H1 (cell line): ENCODE measurements at regions not wholly inside any gene's neighbourhood (a gene's known extent, or its start where the extent isn't known, plus 50 kb on each side); places are given as distances from the start of the nearest gene placed in this dataset.

Experiments used
- CTCF ChIA-PET: fragments of 300-600 bp; sonication (Branson Sonifier 250); formaldehyde crosslinking; loops from one replicate; lab custom pipeline; 2021; ENCODE audit not compliant: partially characterized antibody; lab: Charles Lee
- POLR2A ChIA-PET: fragments of 300-600 bp; sonication (Branson Sonifier 250); formaldehyde crosslinking; loops from one replicate; lab custom pipeline; 2021; ENCODE audit warnings: inconsistent platforms; ENCODE audit not compliant: partially characterized antibody; lab: Charles Lee
- DNase-seq, 2 experiments: peaks; one replicate each; pipeline versions ENCODE4 v3.0.0 to v3.0.0-alpha.2; 2010 to 2022; ENCODE audit warnings: low spot score in 2 of 2, low read depth in 1 of 2, mixed read lengths in 1 of 2
- FAIRE-seq: peaks from 2 replicates; lab custom pipeline; 2011; peaks lifted over from hg19 to GRCh38; lab: Jason Lieb, UNC
- H2AFZ ChIP-seq: 2 replicates; pipeline ENCODE4 v1.8.1; 2012; ENCODE audit warnings: low read length, inconsistent platforms
- H2AK5ac ChIP-seq: 2 replicates; pipeline ENCODE4 v1.6.1; 2013; ENCODE audit warnings: low read depth, low read length
- H2BK120ac ChIP-seq: replicated peaks from 2 replicates; pipeline ENCODE3; 2013; ENCODE audit warnings: low read depth, low read length, inconsistent platforms
- H2BK12ac ChIP-seq: 2 replicates; pipeline ENCODE4 v1.6.1; 2013; ENCODE audit warnings: low read depth, low read length
- H2BK15ac ChIP-seq: 2 replicates; pipeline ENCODE4 v1.6.1; 2013; ENCODE audit warnings: low read length
- H2BK20ac ChIP-seq: 2 replicates; pipeline ENCODE4 v1.6.1; 2013; ENCODE audit warnings: low read length
- H2BK5ac ChIP-seq: 2 replicates; pipeline ENCODE4 v1.6.1; 2013; ENCODE audit warnings: low read depth, low read length
- H3K14ac ChIP-seq: 2 replicates; pipeline ENCODE4 v1.6.1; 2013; ENCODE audit warnings: inconsistent platforms; ENCODE audit not compliant: insufficient read length
- H3K18ac ChIP-seq: 2 replicates; pipeline ENCODE4 v1.6.1; 2013; ENCODE audit warnings: low read length; ENCODE audit errors: extremely low read depth
- H3K23ac ChIP-seq: 2 replicates; pipeline ENCODE4 v1.6.1; 2013; ENCODE audit warnings: inconsistent platforms; ENCODE audit not compliant: insufficient read length
- H3K23me2 ChIP-seq: 2 replicates; pipeline ENCODE4 v1.6.1; 2013; ENCODE audit warnings: low read depth, low read length
- H3K27ac ChIP-seq: 2 replicates; pipeline ENCODE4 v1.6.1; 2011; ENCODE audit warnings: low read depth, low read length, inconsistent platforms
- H3K27me3 ChIP-seq, 4 experiments: replicated peaks in 1 of 4; 1 replicate in 1 of 4; 2 replicates in 3 of 4; pipeline versions ENCODE4 v1.6.1 to v1.8.1; 2011 to 2013; ENCODE audit warnings: low read length in 3 of 4, mild to moderate bottlenecking in 3 of 4, inconsistent platforms in 2 of 4, mixed read lengths in 2 of 4, moderate library complexity in 1 of 4; ENCODE audit not compliant: control insufficient read depth in 3 of 4, insufficient read depth in 3 of 4; ENCODE audit errors: extremely low read depth in 1 of 4
- H3K36me3 ChIP-seq, 4 experiments: 2 replicates each; pipeline versions ENCODE4 v1.6.1 to v1.8.1; 2011 to 2013; ENCODE audit warnings: mild to moderate bottlenecking in 4 of 4, low read length in 3 of 4, moderate library complexity in 2 of 4, control low read depth in 1 of 4, inconsistent platforms in 1 of 4; ENCODE audit not compliant: insufficient read depth in 4 of 4, control insufficient read depth in 2 of 4
- H3K4ac ChIP-seq: replicated peaks from 2 replicates; pipeline ENCODE3; 2013; ENCODE audit warnings: low read length, low read depth, mixed read lengths, inconsistent platforms; ENCODE audit not compliant: insufficient read length
- H3K4me1 ChIP-seq, 4 experiments: replicated peaks in 1 of 4; 1 replicate in 1 of 4; 2 replicates in 3 of 4; pipeline versions ENCODE4 v1.6.1 to v1.8.1; 2011 to 2013; ENCODE audit warnings: low read length in 3 of 4, inconsistent platforms in 2 of 4, mixed read lengths in 1 of 4; ENCODE audit not compliant: insufficient read depth in 4 of 4, control insufficient read depth in 3 of 4
- H3K4me2 ChIP-seq, 2 experiments: 2 replicates each; pipeline versions ENCODE4 v1.6.1 to v1.8.1; 2011 to 2013; ENCODE audit warnings: low read depth in 2 of 2, low read length in 2 of 2, control low read depth in 1 of 2, inconsistent platforms in 1 of 2, mild to moderate bottlenecking in 1 of 2; ENCODE audit not compliant: insufficient read depth in 1 of 2
- H3K4me3 ChIP-seq, 4 experiments: fragments of 200-600, 300-600 bp in 1 of 4; sonication (generic), shearing (Covaris generic), sonication (Bioruptor Twin) in 1 of 4; 2 replicates each; pipeline versions ENCODE4 v1.5.1 to v1.8.1; 2011 to 2016; ENCODE audit warnings: low read length in 4 of 4, low read depth in 3 of 4, control low read depth in 2 of 4, inconsistent platforms in 2 of 4, mild to moderate bottlenecking in 2 of 4, mixed read lengths in 1 of 4, moderate library complexity in 1 of 4; ENCODE audit not compliant: insufficient read depth in 2 of 4; ENCODE audit errors: extremely low read depth in 1 of 4
- H3K56ac ChIP-seq: replicated peaks from 2 replicates; pipeline ENCODE3; 2013; ENCODE audit warnings: low read depth, mild to moderate bottlenecking, mixed read lengths, low read length, inconsistent platforms; ENCODE audit not compliant: insufficient read length
- H3K79me1 ChIP-seq: 2 replicates; pipeline ENCODE4 v1.6.1; 2013; ENCODE audit warnings: low read depth, low read length, control low read depth
- H3K79me2 ChIP-seq, 2 experiments: 2 replicates each; pipeline versions ENCODE4 v1.6.1 to v1.8.1; 2012 to 2013; ENCODE audit warnings: low read length in 2 of 2, mild to moderate bottlenecking in 2 of 2, inconsistent platforms in 1 of 2; ENCODE audit not compliant: insufficient read depth in 2 of 2, control insufficient read depth in 1 of 2
- H3K9ac ChIP-seq, 4 experiments: replicated peaks in 1 of 4; 1 replicate in 1 of 4; 2 replicates in 3 of 4; pipeline versions ENCODE4 v1.6.1 to v1.8.1; 2011 to 2013; ENCODE audit warnings: low read depth in 3 of 4, low read length in 3 of 4, control low read depth in 2 of 4, mild to moderate bottlenecking in 2 of 4, moderate library complexity in 2 of 4, inconsistent platforms in 1 of 4; ENCODE audit errors: extremely low read depth in 1 of 4
- H3K9me3 ChIP-seq, 2 experiments: 2 replicates each; pipeline versions ENCODE4 v1.6.1 to v1.8.1; 2012 to 2013; ENCODE audit warnings: mild to moderate bottlenecking in 2 of 2, moderate library complexity in 2 of 2, control low read depth in 1 of 2, inconsistent platforms in 1 of 2, low read depth in 1 of 2, low read length in 1 of 2, mixed read lengths in 1 of 2; ENCODE audit not compliant: insufficient read depth in 2 of 2
- H4K20me1 ChIP-seq, 2 experiments: replicated peaks in 1 of 2; 2 replicates each; pipeline versions ENCODE3 to v1.8.1; 2011 to 2013; ENCODE audit warnings: inconsistent platforms in 2 of 2, low read length in 2 of 2, mild to moderate bottlenecking in 1 of 2; ENCODE audit not compliant: insufficient read depth in 2 of 2, control insufficient read depth in 1 of 2
- H4K5ac ChIP-seq: 2 replicates; pipeline ENCODE4 v1.6.1; 2013; ENCODE audit warnings: low read length, low read depth, mixed read lengths, inconsistent platforms; ENCODE audit not compliant: insufficient read length
- H4K8ac ChIP-seq: 2 replicates; pipeline ENCODE4 v1.8.0; 2013; ENCODE audit warnings: mild to moderate bottlenecking, moderate library complexity, low read length, inconsistent platforms; ENCODE audit not compliant: insufficient read depth; ENCODE audit errors: extremely low read depth
- H4K91ac ChIP-seq: replicated peaks from 2 replicates; pipeline ENCODE3; 2013; ENCODE audit warnings: low read length, mixed read lengths, inconsistent platforms; ENCODE audit not compliant: insufficient read length
- ASH2L ChIP-seq: fragments of 200-600, 300-600 bp; sonication (generic); IDR thresholded peaks from one replicate; pipeline ENCODE4 v1.7.1; 2017; ENCODE audit warnings: low read length
- CHD1 ChIP-seq: IDR thresholded peaks from 2 replicates; pipeline ENCODE4 v1.6.1; 2012; ENCODE audit warnings: low read depth, low read length, improper control_type of control experiment
- EZH2 ChIP-seq: fragments of 200-600 bp; sonication (generic); IDR thresholded peaks from 2 replicates; pipeline ENCODE4 v1.7.1; 2012; ENCODE audit warnings: low read depth, mild to moderate bottlenecking, moderate library complexity, low read length, inconsistent platforms; ENCODE audit not compliant: severe bottlenecking
- GTF2F1 ChIP-seq: IDR thresholded peaks from 2 replicates; pipeline ENCODE4 v1.6.1; 2012; ENCODE audit warnings: low read depth, low read length, improper control_type of control experiment, borderline replicate concordance
- NRF1 ChIP-seq: IDR thresholded peaks from 2 replicates; pipeline ENCODE4 v1.6.1; 2011; ENCODE audit warnings: mild to moderate bottlenecking, low read depth, low read length, improper control_type of control experiment
- RNF2 ChIP-seq: fragments of 200-900, 300-1000 bp; sonication (generic); IDR thresholded peaks from 2 replicates; pipeline ENCODE4 v1.7.1; 2016; ENCODE audit warnings: borderline replicate concordance, low read depth, mild to moderate bottlenecking, antibody characterized with exemption, low read length; ENCODE audit not compliant: poor library complexity, severe bottlenecking; ENCODE audit errors: missing control alignments
- SIX5 ChIP-seq: IDR thresholded peaks from 2 replicates; pipeline ENCODE4 v1.6.1; 2011; ENCODE audit warnings: mild to moderate bottlenecking, low read depth, low read length
- TCF12 ChIP-seq: IDR thresholded peaks from 2 replicates; pipeline ENCODE4 v1.6.1; 2011; ENCODE audit warnings: low read depth, mild to moderate bottlenecking, low read length
- WGBS, 2 experiments: shearing (Covaris generic) in 1 of 2; methylation state at CpG; one replicate each; pipeline versions ENCODE4 v1.1.6 to v1.1.7; 2013 to 2015; ENCODE audit warnings: low lambda C conversion rate in 2 of 2, mixed read lengths in 2 of 2, inconsistent platforms in 1 of 2, low coverage in 1 of 2, missing lambda C conversion rate in 1 of 2; ENCODE audit not compliant: insufficient replicate concordance in 2 of 2, insufficient coverage in 1 of 2, insufficient read length in 1 of 2; ENCODE audit errors: extremely low coverage in 1 of 2, missing lambda C conversion rate in 1 of 2; 5-methylcytosine and 5-hydroxymethylcytosine counted together
- TF ChIP-seq, protein P1 (sequence below), 3 experiments: IDR thresholded peaks; 1 replicate in 2 of 3; 2 replicates in 1 of 3; pipeline versions ENCODE4 v1.5.1 to v1.6.1; 2011; ENCODE audit warnings: low read length in 3 of 3, mild to moderate bottlenecking in 3 of 3, inconsistent platforms in 2 of 3, low read depth in 1 of 3, moderate library complexity in 1 of 3; ENCODE audit not compliant: insufficient read depth in 1 of 3; ENCODE audit errors: control extremely low read depth in 1 of 3

DNA sequence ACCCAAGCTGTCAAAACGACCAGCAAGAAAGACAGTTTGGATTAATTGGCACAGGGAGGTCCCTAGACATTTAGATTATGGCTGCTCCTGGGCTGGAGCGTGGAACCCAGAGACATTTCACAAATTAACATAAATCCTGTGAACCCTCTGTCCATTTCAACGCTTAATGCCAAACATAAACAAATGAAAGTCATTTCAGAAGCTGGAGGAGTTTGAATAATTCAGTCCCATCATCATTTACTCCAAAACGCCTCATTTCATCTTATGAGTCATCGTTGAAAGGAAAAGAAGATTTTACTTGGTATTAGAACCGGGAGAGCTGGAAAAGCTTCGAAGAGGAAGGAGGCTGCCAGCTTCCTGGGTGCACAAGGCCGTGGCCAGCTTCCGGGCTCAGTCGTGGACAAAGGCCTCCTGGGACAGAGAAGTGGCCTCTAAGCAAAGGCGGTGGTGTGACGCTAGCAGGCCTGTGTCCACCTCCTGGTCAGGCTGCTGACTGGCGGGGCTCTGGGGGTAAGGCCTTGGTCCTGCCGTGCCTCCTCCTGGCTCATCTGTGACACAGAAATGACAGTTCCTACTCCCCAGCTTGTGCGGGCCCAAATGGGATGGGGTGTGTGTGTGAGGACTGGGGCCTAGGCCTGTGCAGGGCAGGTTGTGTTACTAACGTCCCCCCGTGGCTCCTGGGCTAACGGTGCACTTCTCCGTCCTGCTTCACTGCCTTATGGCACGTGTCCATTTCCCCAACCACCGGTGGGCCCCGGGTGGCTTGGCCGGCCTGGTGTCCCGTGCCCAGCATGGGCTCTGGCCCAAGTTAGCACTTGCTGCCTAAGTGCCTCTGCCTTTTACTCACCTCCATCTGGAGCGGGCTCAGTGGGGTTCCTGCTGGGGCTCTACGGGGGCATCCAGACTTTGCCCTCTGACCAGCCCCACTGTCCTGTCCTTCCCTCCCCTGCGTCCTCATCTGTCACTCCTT lies 71.6 kb downstream of the RRM2 start:
- H3K56ac ChIP-seq, result no peak overlapping the region
- no peaks in the 10 kb centered on the region for H3K4me1 ChIP-seq
- no peak for FAIRE-seq
- POLR2A ChIA-PET, result no interaction called here
- H4K8ac ChIP-seq, result no peak overlapping the region; the same call in 1 of the 2 replicates
- no peak overlapping the region for H2BK20ac ChIP-seq
- H3K9me3 ChIP-seq, result peaks cover 12 to 17% of the 10 kb centered on the region in 2 experiments
- no peaks in the 10 kb centered on the region for H3K36me3 ChIP-seq
- H3K79me1 ChIP-seq, result peaks cover 2% of the 10 kb centered on the region; the same call in 1 of the 2 replicates
- H3K4me3 ChIP-seq, result no peak overlapping the region
- no peak overlapping the region for H2BK12ac ChIP-seq
- H2AK5ac ChIP-seq, result no peak overlapping the region
- H4K5ac ChIP-seq, result no peak overlapping the region
- no peak overlapping the region for H3K9ac ChIP-seq
- CTCF ChIA-PET, result interaction anchor here (1.0 to 1.4 kb wide), 3 partner anchors 28 to 41 kb away, joined by 3 to 5 read pairs (median 3); no protein-coding TSS in a partner anchor
- H4K20me1 ChIP-seq, result peaks cover 0 to 7% of the 10 kb centered on the region in 2 experiments
- no peak overlapping the region for H3K23ac ChIP-seq
- H3K27ac ChIP-seq, result no peak overlapping the region
- no peaks in the 10 kb centered on the region for H3K27me3 ChIP-seq
- peaks cover 10% of the 10 kb centered on the region; the same call in 1 of the 2 replicates for H3K23me2 ChIP-seq
- H3K4ac ChIP-seq, result no peak overlapping the region
- H3K4me2 ChIP-seq, result no peak overlapping the region
- no peak overlapping the region for H2BK5ac ChIP-seq
- H3K79me2 ChIP-seq, result no peaks in the 10 kb centered on the region
- no peak overlapping the region for H2AFZ ChIP-seq
- H2BK15ac ChIP-seq, result no peak overlapping the region
- H3K18ac ChIP-seq, result no peak overlapping the region
- no peak for DNase-seq
- H2BK120ac ChIP-seq, result no peak overlapping the region
- H4K91ac ChIP-seq, result no peak overlapping the region
- H3K14ac ChIP-seq, result no peak overlapping the region
- WGBS, 2 experiments, result 86% methylated on average over 27 of the region's 27 CpGs; no CpG with 5 or more reads in 1 of the 2 experiments
- TF ChIP-seq, protein P1, sequence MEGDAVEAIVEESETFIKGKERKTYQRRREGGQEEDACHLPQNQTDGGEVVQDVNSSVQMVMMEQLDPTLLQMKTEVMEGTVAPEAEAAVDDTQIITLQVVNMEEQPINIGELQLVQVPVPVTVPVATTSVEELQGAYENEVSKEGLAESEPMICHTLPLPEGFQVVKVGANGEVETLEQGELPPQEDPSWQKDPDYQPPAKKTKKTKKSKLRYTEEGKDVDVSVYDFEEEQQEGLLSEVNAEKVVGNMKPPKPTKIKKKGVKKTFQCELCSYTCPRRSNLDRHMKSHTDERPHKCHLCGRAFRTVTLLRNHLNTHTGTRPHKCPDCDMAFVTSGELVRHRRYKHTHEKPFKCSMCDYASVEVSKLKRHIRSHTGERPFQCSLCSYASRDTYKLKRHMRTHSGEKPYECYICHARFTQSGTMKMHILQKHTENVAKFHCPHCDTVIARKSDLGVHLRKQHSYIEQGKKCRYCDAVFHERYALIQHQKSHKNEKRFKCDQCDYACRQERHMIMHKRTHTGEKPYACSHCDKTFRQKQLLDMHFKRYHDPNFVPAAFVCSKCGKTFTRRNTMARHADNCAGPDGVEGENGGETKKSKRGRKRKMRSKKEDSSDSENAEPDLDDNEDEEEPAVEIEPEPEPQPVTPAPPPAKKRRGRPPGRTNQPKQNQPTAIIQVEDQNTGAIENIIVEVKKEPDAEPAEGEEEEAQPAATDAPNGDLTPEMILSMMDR (IDR thresholded peaks at IDR 0.05; ENCODE audit: control extremely low read depth in 1 of 3, insufficient read depth in 1 of 3, low read depth in 1 of 3, low read length in 3 of 3), result no peak
- TF ChIP-seq GTF2F1 (no peak), SIX5 (no peak), CHD1 (no peak), EZH2 (no peak), ASH2L (no peak), RNF2 (no peak), TCF12 (no peak), NRF1 (no peak)
